Left ventricle myocardium superior (tissue), 1 donor: ENCODE measurements at regions not wholly inside any gene's neighbourhood (a gene's known extent, or its start where the extent isn't known, plus 50 kb on each side); places are given as distances from the start of the nearest gene placed in this dataset.

Experiments
- ATAC-seq: fragments of 200-7000 bp; cut with Tn5 transposase; one replicate; pipeline ENCODE4 v1.9.1; 2020; ENCODE audit warnings: mild to moderate bottlenecking, moderate library complexity
- DNase-seq: peaks from one replicate; pipeline ENCODE4 v3.0.0-alpha.2; 2020
- intact Hi-C: fragments of 100-400 bp; cut with micrococcal nuclease; formaldehyde crosslinking; loops from one replicate; pipeline ENCODE4 v1.11.0; 2022
- donor health status: DM: no; HTN: yes; CAD: no; lungs with severe emphysema.

GRCh38 chr9:74309654-74310053, 187.5 kb upstream of the RORB start:
- ATAC-seq (no peak), DNase-seq (no peak)
- intact Hi-C loops = no loop called here

GRCh38 chr9:74317235-74317634, 179.9 kb upstream of the RORB start:
- no peak for DNase-seq
- no peak for ATAC-seq
- intact Hi-C loops = no loop called here

- ATAC-seq = no peak
These were observed 175.7 kb upstream of the RORB start for GRCh38 chr9:74321396-74321795.

GRCh38 chr9:74322661-74323314, 174.3 kb upstream of the RORB start:
- no peak for DNase-seq
- ATAC-seq = no peak
- intact Hi-C loops = no loop called here

More at GRCh38 chr9:74321396-74321795, 175.7 kb upstream of the RORB start:
- intact Hi-C loops = no loop called here
- no peak for DNase-seq

GRCh38 chr9:74330487-74331214, 166.5 kb upstream of the RORB start:
- intact Hi-C loops = no loop called here
- DNase-seq (no peak), ATAC-seq (no peak)

GRCh38 chr9:74331607-74332006, 165.5 kb upstream of the RORB start:
- ATAC-seq = no peak
- DNase-seq = no peak
- intact Hi-C loops = no loop called here

- intact Hi-C loops = no loop called here
- DNase-seq = no peak
- ATAC-seq = no peak
These were observed 163.6 kb upstream of the RORB start for GRCh38 chr9:74333384-74334032.

- intact Hi-C loops = no loop called here
- no peak for ATAC-seq
- no peak for DNase-seq
These were observed 162.9 kb upstream of the RORB start for GRCh38 chr9:74334271-74334670.

- intact Hi-C loops = no loop called here
- ATAC-seq = no peak
- no peak for DNase-seq
These were observed 161.0 kb upstream of the RORB start for GRCh38 chr9:74336161-74336560.

- ATAC-seq = no peak
- no peak for DNase-seq
- intact Hi-C loops = no loop called here
These were observed 148.4 kb upstream of the RORB start for GRCh38 chr9:74348777-74349176.

- intact Hi-C loops = no loop called here
- DNase-seq = no peak
- ATAC-seq = no peak
These were observed 142.0 kb upstream of the RORB start for GRCh38 chr9:74355107-74355506.

GRCh38 chr9:74357577-74357976, 139.6 kb upstream of the RORB start:
- ATAC-seq = no peak
- intact Hi-C loops = no loop called here
- DNase-seq = no peak

GRCh38 chr9:74358959-74359358, 138.2 kb upstream of the RORB start:
- DNase-seq (no peak), ATAC-seq (no peak)
- intact Hi-C loops = no loop called here

GRCh38 chr9:74361508-74361907, 135.6 kb upstream of the RORB start:
- ATAC-seq (no peak), DNase-seq (no peak)
- intact Hi-C loops = no loop called here

- no peak for DNase-seq
- intact Hi-C loops = no loop called here
- no peak for ATAC-seq
These were observed 134.7 kb upstream of the RORB start for GRCh38 chr9:74362423-74362822.

- DNase-seq (no peak), ATAC-seq (no peak)
- intact Hi-C loops = no loop called here
These were observed 131.0 kb upstream of the RORB start for GRCh38 chr9:74366111-74366510.

GRCh38 chr9:74369844-74370243, 127.3 kb upstream of the RORB start:
- intact Hi-C loops = no loop called here
- no peak for ATAC-seq
- DNase-seq = no peak

- no peak for ATAC-seq
- intact Hi-C loops = no loop called here
- DNase-seq = no peak
These were observed 123.8 kb upstream of the RORB start for GRCh38 chr9:74373348-74373747.

- DNase-seq (no peak), ATAC-seq (no peak)
- intact Hi-C loops = no loop called here
These were observed 117.4 kb upstream of the RORB start for GRCh38 chr9:74379718-74380117.

- DNase-seq (no peak), ATAC-seq (no peak)
- intact Hi-C loops = no loop called here
These were observed 105.3 kb upstream of the RORB start for GRCh38 chr9:74391816-74392215.

- ATAC-seq (no peak), DNase-seq (no peak)
- intact Hi-C loops = no loop called here
These were observed 93.6 kb upstream of the RORB start for GRCh38 chr9:74403581-74403980.
